ENCODE measurements at regions not wholly inside any gene's neighbourhood (a gene's known extent, or its start where the extent isn't known, plus 50 kb on each side); places are given as distances from the start of the nearest gene placed in this dataset.

DNA sequence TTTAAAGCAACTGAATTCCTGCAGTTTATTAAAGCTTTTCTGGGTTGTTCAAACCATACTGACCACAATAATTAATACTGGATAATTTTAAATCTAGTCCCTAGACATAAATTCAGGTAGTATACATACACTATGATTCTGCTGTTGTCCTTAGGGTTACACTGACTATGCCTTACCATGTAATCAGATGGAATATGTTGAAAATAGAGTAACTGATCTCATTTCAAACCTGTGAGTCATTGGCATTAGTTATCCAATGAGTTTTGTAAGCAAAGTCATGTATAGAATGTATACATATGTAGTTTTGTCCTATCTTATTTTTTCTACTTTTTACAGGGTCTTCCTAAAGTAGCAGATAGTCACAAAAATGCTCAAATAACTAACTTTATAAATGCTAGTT lies 517.1 kb upstream of the CCDC54 start:
- Mint-ChIP-seq H3K27ac (no peak overlapping the region), H3K36me3 (ENCODE audit: low read depth) (no peaks in the 10 kb centered on the region), H3K9me3 (peaks cover 12% of the 10 kb centered on the region), H3K4me3 (no peak overlapping the region), H3K4me1 (ENCODE audit: low read depth) (no peaks in the 10 kb centered on the region), H3K27me3 (no peaks in the 10 kb centered on the region)

DNA sequence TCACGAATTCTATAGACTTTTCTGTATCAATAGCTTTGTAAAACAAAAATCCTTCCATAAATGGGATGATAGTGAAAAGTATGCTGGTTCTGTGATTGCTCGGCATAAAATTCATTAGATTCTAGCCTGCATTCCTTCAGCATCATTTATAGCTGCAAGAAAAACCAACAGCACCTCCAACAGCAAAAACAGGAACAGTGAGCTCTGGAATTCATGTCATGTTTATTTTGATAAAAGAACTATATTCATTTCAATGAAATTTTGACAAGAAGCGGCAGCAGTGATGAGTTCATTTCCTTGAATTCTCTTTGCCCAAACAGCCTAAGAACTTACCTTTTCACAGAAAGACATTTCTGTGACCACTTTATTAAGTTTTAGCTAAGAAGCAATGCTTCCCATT lies 515.2 kb upstream of the CCDC54 start:
- Mint-ChIP-seq H3K4me1 (ENCODE audit: low read depth) (no peaks in the 10 kb centered on the region), H3K27me3 (no peaks in the 10 kb centered on the region), H3K9me3 (peaks cover 8% of the 10 kb centered on the region), H3K4me3 (no peak overlapping the region), H3K36me3 (ENCODE audit: low read depth) (no peaks in the 10 kb centered on the region), H3K27ac (no peak overlapping the region)

DNA sequence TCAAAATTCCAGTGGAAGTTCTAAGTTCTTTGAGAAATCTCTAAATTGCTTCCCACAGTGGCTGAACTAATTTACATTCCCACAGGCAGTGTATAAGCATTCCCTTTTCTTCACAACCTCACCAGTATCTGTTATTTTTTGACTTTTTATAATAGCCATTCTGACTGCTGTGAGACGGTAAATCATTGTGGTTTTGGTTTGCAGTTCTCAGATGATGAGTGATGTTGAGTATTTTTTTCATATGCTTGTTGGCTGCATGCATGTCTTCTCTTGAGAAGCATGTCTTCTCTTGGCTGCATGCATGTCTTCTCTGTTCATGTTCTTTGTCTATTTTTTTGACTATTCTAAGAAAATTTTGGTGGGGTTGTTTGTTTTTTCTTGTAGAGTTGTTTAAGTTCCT lies 499.6 kb upstream of the CCDC54 start:
- H3K4me1 Mint-ChIP-seq (ENCODE audit: low read depth): no peaks in the 10 kb centered on the region
- peaks cover 4% of the 10 kb centered on the region for H3K27me3 Mint-ChIP-seq
- H3K27ac Mint-ChIP-seq: no peak overlapping the region
- no peak overlapping the region for H3K4me3 Mint-ChIP-seq
- no peaks in the 10 kb centered on the region for H3K36me3 Mint-ChIP-seq (ENCODE audit: low read depth)
- H3K9me3 Mint-ChIP-seq: peaks cover 4% of the 10 kb centered on the region

DNA sequence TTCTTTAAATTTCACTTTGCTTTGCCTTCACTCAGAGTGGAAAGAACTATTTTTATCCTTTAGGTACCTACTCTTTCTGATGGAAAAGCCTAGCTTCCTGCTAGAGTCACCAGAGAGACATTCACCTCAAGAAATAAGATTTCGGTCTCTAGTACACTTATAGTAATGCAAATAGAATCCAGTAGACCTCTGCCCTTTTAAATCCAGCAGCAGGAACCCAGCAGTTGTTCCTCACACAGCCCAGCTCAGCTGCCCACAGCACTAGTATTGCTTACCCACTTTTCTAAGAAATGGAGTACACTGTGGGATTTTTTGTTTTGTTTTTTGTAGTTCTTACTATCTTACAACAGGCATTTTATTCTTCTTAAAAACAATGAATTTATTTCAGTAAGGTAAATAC lies 497.0 kb upstream of the CCDC54 start:
- Mint-ChIP-seq H3K36me3 (ENCODE audit: low read depth) (no peaks in the 10 kb centered on the region), H3K4me1 (ENCODE audit: low read depth) (no peaks in the 10 kb centered on the region), H3K27ac (no peak overlapping the region), H3K4me3 (no peak overlapping the region), H3K9me3 (peaks cover 5% of the 10 kb centered on the region), H3K27me3 (peaks cover 4% of the 10 kb centered on the region)

DNA sequence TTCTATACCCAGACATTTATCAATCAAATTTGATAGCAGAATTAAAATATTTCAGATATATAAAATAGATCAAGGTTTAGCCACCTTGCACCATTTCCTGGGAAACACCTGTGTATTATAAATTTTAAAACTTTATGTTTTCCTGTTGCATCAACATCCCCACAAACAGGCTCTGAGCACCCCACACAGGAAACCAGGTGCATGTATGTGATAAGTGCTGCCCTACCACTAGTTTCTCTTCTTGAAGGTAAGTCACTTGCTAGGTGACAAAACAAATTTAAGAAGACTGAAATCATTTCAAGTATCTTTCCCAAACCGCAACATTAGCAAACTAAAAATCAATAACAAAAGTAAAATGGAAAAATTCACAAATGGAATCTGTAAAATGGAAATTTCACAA lies 496.1 kb upstream of the CCDC54 start:
- Mint-ChIP-seq H3K27ac (no peak overlapping the region), H3K4me3 (no peak overlapping the region), H3K27me3 (peaks cover 4% of the 10 kb centered on the region), H3K4me1 (ENCODE audit: low read depth) (no peaks in the 10 kb centered on the region), H3K9me3 (peaks cover 9% of the 10 kb centered on the region), H3K36me3 (ENCODE audit: low read depth) (no peaks in the 10 kb centered on the region)

DNA sequence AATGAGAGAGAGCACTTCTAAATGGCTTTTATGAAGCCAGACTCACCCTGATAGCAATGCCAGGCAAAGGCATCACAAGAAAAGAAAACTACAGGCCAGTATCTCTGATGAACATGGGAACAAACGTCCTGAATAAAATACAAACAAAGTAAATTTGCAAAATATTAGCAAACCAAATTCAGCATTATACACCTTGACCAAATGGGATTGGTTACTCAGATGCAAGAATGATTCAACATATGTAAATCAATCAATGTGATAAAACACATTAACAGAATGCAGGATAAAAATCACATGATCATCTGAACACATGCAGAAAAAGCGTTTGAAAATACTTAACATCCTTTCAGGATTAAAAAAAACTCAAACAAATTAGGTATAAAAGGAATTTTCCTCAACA lies 494.9 kb upstream of the CCDC54 start:
- Mint-ChIP-seq H3K27ac (no peak overlapping the region), H3K36me3 (ENCODE audit: low read depth) (no peaks in the 10 kb centered on the region), H3K4me3 (no peak overlapping the region), H3K27me3 (peaks cover 4% of the 10 kb centered on the region), H3K4me1 (ENCODE audit: low read depth) (no peaks in the 10 kb centered on the region), H3K9me3 (peaks cover 9% of the 10 kb centered on the region)

DNA sequence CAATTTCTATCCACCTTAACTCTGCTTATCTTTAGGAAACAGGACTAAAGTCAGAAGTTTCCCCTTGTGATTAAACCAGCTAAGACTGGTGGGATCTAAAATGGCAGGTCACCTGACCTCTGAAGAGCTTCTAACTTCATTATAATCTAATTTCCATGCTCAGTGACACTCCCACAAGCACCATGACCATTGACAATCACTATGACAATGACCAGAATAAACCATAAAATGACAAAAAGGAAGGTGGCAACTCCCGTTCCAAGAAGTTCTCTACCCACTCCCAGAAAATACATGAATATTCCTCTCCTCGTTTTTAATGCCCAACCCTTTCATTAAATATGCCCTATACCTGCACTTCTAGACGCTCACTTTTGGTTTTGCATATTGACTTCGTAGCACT lies 471.2 kb upstream of the CCDC54 start:
- Mint-ChIP-seq H3K27ac (no peak overlapping the region), H3K27me3 (no peaks in the 10 kb centered on the region), H3K9me3 (no peaks in the 10 kb centered on the region), H3K4me1 (ENCODE audit: low read depth) (no peaks in the 10 kb centered on the region), H3K4me3 (no peak overlapping the region), H3K36me3 (ENCODE audit: low read depth) (no peaks in the 10 kb centered on the region)

DNA sequence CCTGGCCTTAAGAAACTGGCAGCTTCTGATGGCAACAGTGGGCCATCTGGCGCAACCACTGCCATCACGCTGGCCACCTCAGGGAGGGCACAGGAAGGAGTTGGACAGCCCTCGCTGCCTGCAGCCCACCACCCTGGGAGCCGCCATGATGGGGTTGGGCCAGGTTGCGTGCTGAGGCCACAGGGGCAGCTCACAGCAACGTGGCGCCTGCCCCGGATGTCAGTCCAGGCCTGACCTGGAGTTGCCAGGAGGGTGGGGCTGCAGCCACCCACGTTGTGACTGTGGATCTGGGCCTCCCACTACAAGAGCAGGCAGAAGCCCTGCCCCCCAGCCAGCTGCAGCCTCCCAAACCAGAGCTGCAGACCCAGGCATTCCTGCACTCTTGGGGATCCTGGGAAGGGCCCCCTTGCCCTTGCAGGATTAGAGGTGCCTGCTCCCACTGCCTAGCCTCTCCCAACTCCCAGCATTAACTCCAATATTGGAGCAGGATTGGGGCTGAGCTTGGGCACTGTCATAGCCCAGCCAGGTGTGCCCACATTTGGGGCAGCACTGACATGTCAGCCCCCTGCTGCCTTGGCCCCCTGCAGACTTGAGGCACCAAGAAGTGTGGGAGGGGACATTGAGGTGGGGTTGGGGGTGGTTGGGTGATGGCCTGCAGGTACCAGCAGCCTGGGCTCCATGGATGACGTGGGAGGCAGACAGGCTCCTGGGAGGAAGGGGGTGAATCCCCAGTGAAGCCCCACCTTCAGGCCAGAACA lies 468.9 kb upstream of the CCDC54 start:
- no peaks in the 10 kb centered on the region for H3K36me3 Mint-ChIP-seq (ENCODE audit: low read depth)
- no peaks in the 10 kb centered on the region for H3K4me1 Mint-ChIP-seq (ENCODE audit: low read depth)
- H3K27ac Mint-ChIP-seq: no peak overlapping the region
- H3K9me3 Mint-ChIP-seq: no peaks in the 10 kb centered on the region
- no peaks in the 10 kb centered on the region for H3K27me3 Mint-ChIP-seq
- no peak overlapping the region for H3K4me3 Mint-ChIP-seq

DNA sequence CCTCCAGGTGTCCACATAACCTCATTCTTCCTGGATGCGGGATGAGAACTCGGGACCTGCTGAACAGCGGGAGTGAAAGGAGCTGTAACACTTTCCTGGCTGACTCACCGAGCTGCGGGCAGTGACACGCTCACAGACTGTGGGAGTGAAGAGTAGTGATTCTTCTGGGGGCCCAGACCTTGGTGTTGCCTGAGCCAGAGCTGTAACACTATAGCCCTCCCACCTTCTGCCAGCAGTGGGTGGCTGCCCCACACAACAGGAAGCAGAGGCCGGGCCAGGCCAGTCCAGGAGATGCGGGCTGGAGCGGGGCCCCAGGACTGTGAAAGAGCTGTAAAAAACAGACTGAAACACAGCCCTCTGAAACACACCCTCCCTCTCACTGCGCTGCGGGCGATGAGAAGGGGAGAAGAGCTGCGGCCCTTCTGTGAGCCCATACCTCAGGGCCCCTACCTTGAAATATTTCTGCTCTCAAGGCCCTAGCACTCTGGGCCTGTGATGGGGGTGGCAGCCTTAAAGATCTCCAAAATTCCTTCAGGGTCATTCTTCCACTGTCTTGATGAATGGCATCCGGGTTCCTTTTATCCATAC lies 464.0 kb upstream of the CCDC54 start:
- Mint-ChIP-seq H3K36me3 (ENCODE audit: low read depth) (no peaks in the 10 kb centered on the region), H3K4me3 (no peak overlapping the region), H3K4me1 (ENCODE audit: low read depth) (no peaks in the 10 kb centered on the region), H3K27ac (no peak overlapping the region), H3K9me3 (no peaks in the 10 kb centered on the region), H3K27me3 (peaks cover 4% of the 10 kb centered on the region)

DNA sequence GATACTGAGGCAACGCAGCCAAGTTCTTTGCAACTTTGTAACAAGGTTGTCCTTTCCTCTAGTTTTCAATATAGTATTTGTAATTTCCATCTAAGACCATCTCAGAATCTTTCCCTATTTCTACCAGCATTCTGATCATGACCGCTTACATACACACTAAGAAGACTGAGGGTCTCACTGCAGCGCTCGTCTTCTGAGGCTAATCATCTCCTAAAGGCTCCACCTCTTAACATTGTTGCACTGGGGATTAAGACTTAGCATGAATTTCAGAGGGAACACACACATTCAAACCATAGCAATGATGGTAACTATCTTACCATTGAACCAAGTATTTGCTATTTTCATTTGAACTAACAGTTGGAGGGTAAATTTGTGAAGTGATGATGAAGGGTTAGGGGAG lies 463.3 kb upstream of the CCDC54 start:
- H3K9me3 Mint-ChIP-seq: no peaks in the 10 kb centered on the region
- H3K4me3 Mint-ChIP-seq: no peak overlapping the region
- peaks cover 4% of the 10 kb centered on the region for H3K27me3 Mint-ChIP-seq
- no peak overlapping the region for H3K27ac Mint-ChIP-seq
- H3K4me1 Mint-ChIP-seq (ENCODE audit: low read depth): no peaks in the 10 kb centered on the region
- no peaks in the 10 kb centered on the region for H3K36me3 Mint-ChIP-seq (ENCODE audit: low read depth)

DNA sequence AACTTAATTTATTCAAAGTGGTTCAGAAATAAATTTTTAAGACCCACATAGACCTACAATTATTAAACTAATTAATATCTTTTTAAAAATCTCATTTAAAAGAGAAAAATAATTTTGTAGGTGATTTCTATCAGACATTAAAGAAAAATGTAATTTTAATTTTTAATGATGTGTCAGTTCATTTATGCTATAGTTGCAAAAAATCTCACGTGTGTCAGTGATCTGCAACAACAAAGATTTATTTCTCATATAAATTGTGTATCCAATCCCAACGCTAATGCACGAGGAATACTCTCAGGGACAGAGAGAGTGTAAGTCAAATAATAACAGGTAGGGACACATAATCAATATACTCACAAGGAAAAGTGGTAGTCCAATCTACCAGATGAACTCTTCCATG lies 456.6 kb upstream of the CCDC54 start:
- no peaks in the 10 kb centered on the region for H3K4me1 Mint-ChIP-seq (ENCODE audit: low read depth)
- no peaks in the 10 kb centered on the region for H3K27me3 Mint-ChIP-seq
- no peaks in the 10 kb centered on the region for H3K9me3 Mint-ChIP-seq
- no peak overlapping the region for H3K27ac Mint-ChIP-seq
- no peak overlapping the region for H3K4me3 Mint-ChIP-seq
- no peaks in the 10 kb centered on the region for H3K36me3 Mint-ChIP-seq (ENCODE audit: low read depth)

DNA sequence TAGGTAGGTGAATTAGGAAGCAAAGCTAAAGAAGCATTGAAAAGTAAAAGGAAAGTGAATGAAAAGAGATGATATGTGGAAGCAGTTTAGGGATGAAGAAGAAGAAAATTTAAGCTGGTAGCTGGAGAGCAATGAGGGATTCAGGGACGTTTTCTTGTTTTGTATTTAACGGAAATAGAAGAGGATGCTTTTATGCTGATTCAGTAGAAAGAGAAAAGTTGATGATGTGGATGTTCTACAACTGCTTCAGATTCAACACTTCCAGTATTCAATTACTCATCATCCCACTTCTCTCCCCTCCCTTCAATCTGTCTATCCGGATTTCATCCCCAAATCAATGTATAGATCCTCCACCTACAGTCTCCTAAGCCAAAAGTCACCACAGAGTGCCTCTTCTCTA lies 448.2 kb upstream of the CCDC54 start:
- Mint-ChIP-seq H3K27ac (no peak overlapping the region), H3K27me3 (no peaks in the 10 kb centered on the region), H3K4me3 (no peak overlapping the region), H3K4me1 (ENCODE audit: low read depth) (no peaks in the 10 kb centered on the region), H3K36me3 (ENCODE audit: low read depth) (no peaks in the 10 kb centered on the region), H3K9me3 (no peaks in the 10 kb centered on the region)

DNA sequence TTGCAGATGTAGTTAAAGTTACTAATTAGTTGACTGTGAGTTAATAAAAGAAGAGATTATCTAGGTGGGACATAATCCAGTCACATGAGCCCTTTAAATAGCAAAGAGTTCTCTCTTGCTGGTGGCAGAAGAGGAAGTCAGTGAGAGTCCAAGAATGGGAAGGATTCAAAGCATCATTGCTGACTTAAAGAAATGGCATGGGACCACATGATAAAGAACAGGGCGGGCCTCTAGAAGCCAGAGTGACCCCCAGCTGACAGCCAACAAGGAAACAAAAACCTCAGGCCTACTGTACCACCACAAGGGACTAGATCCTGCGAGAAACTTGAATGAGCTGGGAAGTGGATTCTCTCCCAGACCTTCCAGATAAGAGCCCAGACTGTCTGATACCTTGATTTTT lies 447.2 kb upstream of the CCDC54 start:
- Mint-ChIP-seq H3K27ac (no peak overlapping the region), H3K9me3 (no peaks in the 10 kb centered on the region), H3K27me3 (no peaks in the 10 kb centered on the region), H3K4me1 (ENCODE audit: low read depth) (no peaks in the 10 kb centered on the region), H3K4me3 (no peak overlapping the region), H3K36me3 (ENCODE audit: low read depth) (no peaks in the 10 kb centered on the region)

DNA sequence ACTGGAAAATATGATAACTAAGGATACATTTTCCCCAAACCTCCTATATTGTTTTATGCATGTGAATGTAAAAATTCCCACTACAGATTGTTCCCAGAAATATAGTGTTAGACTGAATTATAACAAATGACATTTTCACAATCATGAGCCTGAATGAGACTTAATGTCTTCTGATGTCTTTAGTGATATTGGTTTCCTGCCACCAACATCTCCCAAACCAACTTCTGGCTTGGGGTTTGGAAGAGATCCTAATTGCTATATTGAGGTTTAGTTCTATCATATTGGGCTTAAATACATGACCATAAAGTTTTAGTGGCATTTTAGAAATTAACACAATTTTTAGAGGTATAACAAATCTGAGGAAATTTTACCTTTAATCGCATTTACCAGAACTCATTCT lies 445.3 kb upstream of the CCDC54 start:
- no peak overlapping the region for H3K27ac Mint-ChIP-seq
- H3K36me3 Mint-ChIP-seq (ENCODE audit: low read depth): no peaks in the 10 kb centered on the region
- H3K4me1 Mint-ChIP-seq (ENCODE audit: low read depth): no peaks in the 10 kb centered on the region
- H3K9me3 Mint-ChIP-seq: no peaks in the 10 kb centered on the region
- H3K4me3 Mint-ChIP-seq: no peak overlapping the region
- no peaks in the 10 kb centered on the region for H3K27me3 Mint-ChIP-seq

DNA sequence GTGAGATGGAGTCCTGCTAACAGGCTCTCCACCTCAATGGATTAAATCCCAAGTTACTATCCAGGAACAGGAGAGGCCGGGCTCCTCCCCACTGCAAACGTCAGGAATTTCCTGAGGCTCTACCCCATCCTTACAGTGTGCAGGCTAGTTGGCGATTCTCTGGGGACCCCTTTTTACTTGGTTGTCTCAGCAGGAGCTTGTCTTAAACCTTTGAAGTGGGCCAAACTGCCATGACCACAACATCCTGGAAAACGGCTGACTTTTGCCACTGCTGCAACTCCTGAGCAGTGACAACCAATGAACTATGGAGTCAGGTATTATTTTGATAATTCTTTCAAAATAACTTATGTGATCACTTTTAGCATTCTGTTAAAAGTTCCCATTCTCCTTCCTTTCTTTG lies 440.9 kb upstream of the CCDC54 start:
- H3K4me1 Mint-ChIP-seq (ENCODE audit: low read depth): no peaks in the 10 kb centered on the region
- H3K9me3 Mint-ChIP-seq: peaks cover 4% of the 10 kb centered on the region
- H3K27me3 Mint-ChIP-seq: no peaks in the 10 kb centered on the region
- H3K36me3 Mint-ChIP-seq (ENCODE audit: low read depth): no peaks in the 10 kb centered on the region
- no peak overlapping the region for H3K4me3 Mint-ChIP-seq
- H3K27ac Mint-ChIP-seq: no peak overlapping the region

DNA sequence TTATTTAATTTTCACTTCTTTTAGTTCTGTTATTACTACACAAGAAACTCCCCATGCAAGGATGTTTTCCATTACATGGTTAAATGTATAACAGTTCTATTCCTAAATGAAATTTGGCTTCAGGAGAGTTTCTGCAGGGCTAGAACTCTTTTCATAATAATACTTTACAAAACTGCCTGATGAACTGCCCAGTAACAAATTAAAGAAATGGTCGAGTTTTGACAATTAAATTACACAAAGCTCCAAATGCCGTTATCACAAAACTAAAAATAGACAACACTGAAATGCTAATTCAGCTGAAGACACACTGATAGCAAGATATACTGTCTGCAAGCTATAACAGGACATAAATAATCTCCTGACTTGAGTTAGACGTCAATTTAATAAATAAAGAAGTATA lies 435.2 kb upstream of the CCDC54 start:
- H3K9me3 Mint-ChIP-seq: peaks cover 8% of the 10 kb centered on the region
- no peaks in the 10 kb centered on the region for H3K36me3 Mint-ChIP-seq (ENCODE audit: low read depth)
- no peak overlapping the region for H3K4me3 Mint-ChIP-seq
- H3K4me1 Mint-ChIP-seq (ENCODE audit: low read depth): no peaks in the 10 kb centered on the region
- H3K27ac Mint-ChIP-seq: no peak overlapping the region
- H3K27me3 Mint-ChIP-seq: no peaks in the 10 kb centered on the region
